NCI-H510A treated with DMSO at 0.1 percent for 48 hours (cell line): ENCODE measurements at regions not wholly inside any gene's neighbourhood (a gene's known extent, or its start where the extent isn't known, plus 50 kb on each side); places are given as distances from the start of the nearest gene placed in this dataset.

ENCODE experiments used
- DNase-seq: peaks from one replicate; lab custom pipeline; 2025; lab: John Stamatoyannopoulos, UW

DNA sequence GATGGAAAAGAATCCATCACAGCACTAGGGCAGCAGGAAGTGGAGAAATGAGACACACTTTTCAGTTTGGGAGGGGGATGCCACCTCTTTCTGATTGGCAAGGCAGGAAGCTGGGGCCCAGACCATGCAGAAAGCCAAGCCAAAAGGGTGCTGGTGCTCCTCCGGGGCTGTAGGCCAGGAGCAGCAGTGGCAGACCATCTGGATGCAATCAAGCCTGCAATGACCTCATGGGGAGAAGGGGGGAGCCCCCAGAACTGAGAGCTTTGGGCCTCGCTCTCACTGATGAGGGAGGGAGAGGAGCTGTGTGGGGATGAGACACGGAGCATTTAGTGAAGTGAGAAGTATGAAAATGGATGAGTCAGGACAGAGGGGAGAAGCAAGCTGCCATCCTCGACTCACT is 141.3 kb upstream of the NALF2 start:
- DNase-seq = no peak

- no peak for DNase-seq
These were observed 141.8 kb upstream of the NALF2 start for GRCh38 chrX:69362354-69362753.

GRCh38 chrX:69361311-69361845 is 142.7 kb upstream of the NALF2 start:
- DNase-seq = no peak

DNA sequence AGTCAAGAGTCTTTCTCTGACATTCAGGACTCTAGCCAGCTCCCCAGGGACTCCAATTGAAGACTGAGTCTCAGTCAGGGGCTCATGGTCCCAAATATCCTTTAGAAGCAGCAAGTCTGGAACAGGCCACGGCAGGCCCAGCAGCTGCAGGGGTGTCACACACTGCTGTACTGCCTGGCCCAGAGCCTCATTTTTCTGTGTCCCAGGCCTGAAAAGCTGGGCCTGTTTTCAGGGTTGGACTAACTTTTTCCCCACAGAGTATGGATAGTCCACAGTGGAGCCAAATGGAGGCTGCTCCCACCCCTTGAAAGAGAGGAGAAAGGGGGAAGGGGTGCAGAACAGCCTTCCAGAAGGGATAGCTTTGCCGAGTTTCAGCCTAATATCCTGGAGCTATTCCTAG is 146.8 kb upstream of the NALF2 start:
- DNase-seq = no peak

GRCh38 chrX:69324851-69325250 is 159.6 kb upstream of the PJA1 start:
- no peak for DNase-seq

GRCh38 chrX:69323786-69324720 is 158.8 kb upstream of the PJA1 start:
- DNase-seq = no peak

DNA sequence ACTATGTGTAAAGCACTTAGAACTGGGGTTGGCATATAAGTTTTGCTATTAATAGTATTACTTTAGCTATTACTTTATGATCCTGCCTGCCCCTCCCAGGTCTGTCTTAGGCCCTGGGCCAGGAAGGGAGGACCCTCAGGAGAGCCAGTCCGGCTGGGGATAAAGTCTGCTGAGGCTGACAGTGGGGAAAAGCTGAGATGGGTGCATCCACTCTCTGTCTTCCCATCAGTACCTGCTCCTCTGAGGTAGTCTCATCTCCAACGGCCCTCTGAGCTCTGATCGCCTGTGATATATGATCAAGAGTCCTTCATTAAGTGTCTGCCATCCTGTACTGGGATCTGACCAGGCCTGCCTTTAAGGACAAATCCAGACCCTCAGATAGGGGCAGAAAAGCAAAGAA is 156.5 kb upstream of the PJA1 start:
- no peak for DNase-seq

- no peak for DNase-seq
These were observed 155.9 kb upstream of the PJA1 start for GRCh38 chrX:69321006-69321655.

DNA sequence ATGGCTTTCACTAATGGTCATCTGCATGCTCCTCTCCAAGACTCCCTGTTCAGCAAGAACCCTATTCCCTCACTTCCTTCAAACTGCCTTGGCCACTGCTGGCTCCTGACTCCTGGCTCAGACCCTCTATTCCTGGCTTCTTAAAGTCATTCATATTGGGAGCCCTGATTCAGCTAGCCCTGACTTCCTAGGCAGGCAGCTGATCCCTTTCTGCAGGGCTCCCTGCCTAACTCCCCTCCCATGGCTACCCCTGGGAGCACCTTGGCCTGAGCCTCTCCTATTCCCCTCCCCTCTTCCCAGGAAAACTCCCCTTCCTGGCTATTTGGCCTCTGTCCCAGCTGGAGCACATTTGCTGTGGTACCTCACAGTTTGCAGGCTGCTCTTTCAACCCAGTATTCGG is 154.9 kb upstream of the PJA1 start:
- DNase-seq = no peak

- DNase-seq = no peak
These were observed 154.1 kb upstream of the PJA1 start for GRCh38 chrX:69319376-69319775.

GRCh38 chrX:69318651-69319340 is 153.5 kb upstream of the PJA1 start:
- no peak for DNase-seq

DNA sequence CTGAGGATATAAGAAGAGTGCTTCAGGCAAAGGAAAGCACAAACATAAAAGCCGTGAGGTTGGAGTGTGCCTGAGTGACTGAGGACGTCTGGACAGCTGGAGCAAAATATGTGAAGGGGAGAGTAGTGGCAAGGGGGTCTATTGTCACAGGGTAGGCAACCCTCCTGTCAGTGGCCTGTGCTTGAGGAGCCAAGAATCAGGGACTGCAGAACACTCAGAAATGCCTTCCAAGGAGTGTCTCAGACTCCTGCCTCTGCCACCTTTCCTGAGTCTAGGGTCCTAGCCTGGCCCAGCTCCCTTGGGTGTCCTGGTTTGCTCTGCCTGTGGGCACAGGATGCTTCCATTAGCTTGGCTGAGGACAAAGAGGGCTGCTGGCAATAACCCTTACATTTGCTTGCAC is 152.5 kb upstream of the PJA1 start:
- DNase-seq = no peak

DNA sequence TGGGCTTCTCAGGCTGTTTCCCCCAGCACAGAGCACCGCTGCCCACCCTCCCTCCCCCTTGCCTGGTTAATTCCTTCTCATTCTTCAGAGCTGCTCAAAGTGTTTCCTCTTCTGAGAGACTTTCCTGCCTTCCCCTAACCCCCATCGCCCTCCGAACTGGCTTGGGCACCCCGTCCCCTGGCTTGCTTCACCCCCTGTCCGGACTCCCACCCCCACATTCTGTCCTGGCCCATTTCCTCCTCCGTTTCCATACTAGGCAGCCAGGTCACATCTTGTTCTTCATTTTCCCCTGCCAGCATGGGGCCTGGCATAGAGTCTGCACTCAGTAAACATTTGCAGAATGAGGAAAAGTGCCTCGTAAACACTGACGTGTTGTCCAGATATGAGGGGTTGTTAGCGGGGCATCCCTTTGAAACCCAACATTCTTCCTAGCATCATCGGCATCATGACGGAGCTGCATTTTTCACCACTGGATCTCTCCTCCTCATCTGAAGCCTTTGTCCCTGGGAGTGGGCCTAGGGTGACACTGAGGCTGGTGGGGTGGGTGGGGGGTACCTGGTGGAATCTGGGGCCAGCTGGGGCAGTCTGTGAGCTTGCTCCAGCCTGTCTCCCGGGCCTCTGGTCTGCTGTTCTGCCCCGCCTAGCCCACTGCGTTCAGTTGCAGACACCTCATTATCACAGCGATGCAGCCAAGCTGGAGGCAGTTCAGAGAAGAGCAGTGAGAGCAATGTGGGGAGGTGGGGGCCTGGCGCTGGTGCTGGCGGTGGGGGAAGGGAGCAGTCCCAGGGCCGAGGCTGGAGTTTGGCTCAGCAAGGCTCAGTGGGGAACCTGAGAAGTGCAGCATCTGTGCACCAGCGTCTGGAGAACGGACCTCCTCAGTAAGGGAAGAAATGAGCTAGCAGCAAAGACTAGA is 149.4 kb upstream of the PJA1 start:
- peak; percentile 6 for DNase-seq

DNA sequence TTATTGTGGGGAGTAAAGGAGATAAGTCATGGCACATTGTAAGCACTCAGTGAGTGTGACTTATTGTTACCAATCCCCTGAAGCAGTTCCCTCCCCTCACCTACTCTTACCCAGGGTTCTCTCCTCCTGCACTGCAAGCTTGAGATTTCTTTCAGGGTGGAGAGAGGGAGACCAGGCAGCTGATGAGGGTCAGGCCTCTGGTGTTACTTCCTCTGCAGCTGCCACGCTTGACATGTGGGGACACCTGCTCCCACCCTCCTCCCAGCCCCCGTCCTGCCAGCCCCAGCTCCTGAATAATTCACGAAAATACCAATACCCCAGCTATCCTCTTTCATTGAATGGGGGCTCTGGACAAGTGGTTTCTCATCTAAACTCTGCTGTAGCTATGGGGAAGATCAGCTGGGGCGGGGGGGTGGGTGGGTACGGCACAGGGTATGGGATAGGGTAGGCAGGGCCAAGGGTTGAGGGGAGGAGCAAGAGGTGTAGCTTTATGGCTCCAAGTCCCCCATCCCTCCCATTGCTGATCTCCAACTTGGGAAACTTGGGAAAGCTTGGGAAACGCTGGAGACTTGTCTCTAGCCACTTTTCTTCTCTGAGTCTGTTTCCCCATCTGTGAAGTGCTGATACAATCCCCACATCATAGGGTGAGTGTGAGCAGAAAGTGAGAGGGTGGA is 148.5 kb upstream of the PJA1 start:
- DNase-seq = no peak

DNA sequence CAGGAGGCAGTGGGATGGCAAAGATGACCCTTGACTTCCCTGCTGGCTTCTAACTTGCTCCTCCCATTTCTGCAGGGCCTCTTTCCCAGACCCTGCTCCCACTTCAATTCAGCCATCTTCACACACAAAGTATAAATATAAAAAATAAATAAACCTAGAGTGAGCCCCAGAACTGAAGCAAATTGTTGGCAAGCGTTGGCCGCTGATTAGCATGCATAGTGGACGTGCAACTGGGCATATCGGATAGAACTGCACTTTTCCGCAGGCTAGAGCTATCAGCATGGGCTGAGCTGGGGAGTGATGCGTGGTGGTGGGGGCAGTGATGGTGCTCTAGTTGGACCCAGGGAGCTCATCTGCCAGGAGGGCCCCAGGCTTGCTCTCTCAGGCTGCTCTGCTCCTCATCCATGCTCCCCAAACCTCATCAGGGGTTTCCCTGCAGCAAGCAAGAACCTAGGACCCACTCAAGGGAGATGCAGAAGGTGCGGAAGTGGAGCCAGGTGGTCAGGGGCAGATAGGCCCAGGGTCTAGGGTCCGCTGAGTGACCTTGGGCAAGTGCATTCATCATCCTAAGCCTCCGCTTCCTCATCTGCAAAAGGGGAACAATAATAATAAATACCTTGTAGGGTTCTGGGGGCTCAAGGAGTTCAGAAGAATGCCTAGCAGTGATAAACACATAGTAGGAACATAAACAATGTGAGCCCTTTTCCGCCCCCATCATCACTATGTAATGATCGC is 146.8 kb upstream of the PJA1 start:
- no peak for DNase-seq

- DNase-seq = peak; percentile 37
These were observed 144.0 kb upstream of the PJA1 start for GRCh38 chrX:69309074-69309792.

DNA sequence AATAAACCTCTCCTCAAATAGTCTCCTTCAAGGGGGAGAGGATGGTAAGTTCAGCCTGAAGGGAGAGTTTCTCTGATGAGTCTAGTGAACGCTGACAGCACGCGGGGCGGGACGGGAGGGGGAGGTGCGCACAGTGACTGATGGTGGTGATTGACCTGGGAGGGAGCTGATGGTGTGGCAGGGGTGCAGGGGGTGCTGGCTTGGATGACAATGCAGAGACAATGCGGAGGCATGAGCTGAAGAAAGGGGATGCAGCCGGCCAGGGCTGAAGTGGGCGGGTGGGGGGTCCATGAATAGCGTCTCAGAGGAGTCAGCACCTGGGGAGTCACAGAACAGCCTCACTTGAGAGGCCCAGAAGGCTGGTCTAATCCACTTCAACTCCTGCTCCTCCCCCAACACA is 142.5 kb upstream of the PJA1 start:
- no peak for DNase-seq

GRCh38 chrX:69307029-69307428 is 141.8 kb upstream of the PJA1 start:
- no peak for DNase-seq

DNA sequence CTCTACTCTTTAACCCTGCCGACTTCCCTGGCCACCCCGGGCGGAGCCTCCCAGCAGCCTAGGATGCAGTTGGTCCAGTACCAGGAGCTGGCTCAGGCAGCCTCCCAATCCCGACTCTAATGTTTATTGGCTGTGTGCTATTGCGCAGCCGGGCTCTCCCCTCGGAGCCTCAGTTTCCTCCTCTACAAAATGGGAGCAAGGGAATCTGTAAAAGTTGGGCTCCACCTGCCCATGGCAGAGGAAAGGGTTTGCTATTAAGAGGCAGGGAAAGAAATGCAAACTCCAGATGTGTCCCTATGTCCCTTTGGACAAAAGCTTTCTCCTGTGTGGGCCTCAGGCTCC is 140.8 kb upstream of the PJA1 start:
- DNase-seq = no peak
